ENCODE measurements at regions not wholly inside any gene's neighbourhood (a gene's known extent, or its start where the extent isn't known, plus 50 kb on each side); places are given as distances from the start of the nearest gene placed in this dataset.

- H3K9me1 ChIP-seq (replicated peaks; ENCODE audit: control insufficient read depth, extremely low read depth, insufficient read depth, low read length), result no peaks in the 10 kb centered on the region
- no peak for DNase-seq (ENCODE audit: low read depth, low spot score)
- no peak overlapping the region for H3K4me2 ChIP-seq (ENCODE audit: insufficient read depth, low read length)
- no peak overlapping the region for H3K27ac ChIP-seq (ENCODE audit: insufficient read depth, low read depth, low read length)
- dilution Hi-C loops (cut with MboI; ENCODE audit: extremely low pct_ligation_motif_present, low sequenced_read_pairs), result no loop called here
- FAIRE-seq, result no peak
- TF ChIP-seq MYC (IDR thresholded peaks at IDR 0.05; ENCODE audit: low read depth, low read length) (no peak), EZH2 (IDR thresholded peaks at IDR 0.05; ENCODE audit: borderline replicate concordance, low read depth, low read length, severe bottlenecking) (no peak), JUN (IDR thresholded peaks at IDR 0.05; ENCODE audit: borderline replicate concordance, insufficient read depth, insufficient read length, low read depth) (no peak), FOS (IDR thresholded peaks at IDR 0.05; ENCODE audit: borderline replicate concordance, insufficient read depth, low read length) (no peak), POLR2A (IDR thresholded peaks at IDR 0.05; ENCODE audit: low read depth, low read length) (no peak), POLR2AphosphoS5 (IDR thresholded peaks at IDR 0.05; ENCODE audit: insufficient read depth, low read depth, low read length) (no peak), GATA2 (IDR thresholded peaks at IDR 0.05; ENCODE audit: insufficient read depth, insufficient read length, low read depth, low read length) (no peak)
- TF ChIP-seq, protein P1, sequence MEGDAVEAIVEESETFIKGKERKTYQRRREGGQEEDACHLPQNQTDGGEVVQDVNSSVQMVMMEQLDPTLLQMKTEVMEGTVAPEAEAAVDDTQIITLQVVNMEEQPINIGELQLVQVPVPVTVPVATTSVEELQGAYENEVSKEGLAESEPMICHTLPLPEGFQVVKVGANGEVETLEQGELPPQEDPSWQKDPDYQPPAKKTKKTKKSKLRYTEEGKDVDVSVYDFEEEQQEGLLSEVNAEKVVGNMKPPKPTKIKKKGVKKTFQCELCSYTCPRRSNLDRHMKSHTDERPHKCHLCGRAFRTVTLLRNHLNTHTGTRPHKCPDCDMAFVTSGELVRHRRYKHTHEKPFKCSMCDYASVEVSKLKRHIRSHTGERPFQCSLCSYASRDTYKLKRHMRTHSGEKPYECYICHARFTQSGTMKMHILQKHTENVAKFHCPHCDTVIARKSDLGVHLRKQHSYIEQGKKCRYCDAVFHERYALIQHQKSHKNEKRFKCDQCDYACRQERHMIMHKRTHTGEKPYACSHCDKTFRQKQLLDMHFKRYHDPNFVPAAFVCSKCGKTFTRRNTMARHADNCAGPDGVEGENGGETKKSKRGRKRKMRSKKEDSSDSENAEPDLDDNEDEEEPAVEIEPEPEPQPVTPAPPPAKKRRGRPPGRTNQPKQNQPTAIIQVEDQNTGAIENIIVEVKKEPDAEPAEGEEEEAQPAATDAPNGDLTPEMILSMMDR (IDR thresholded peaks at IDR 0.05; ENCODE audit: extremely low read depth in 1 of 2, insufficient read depth in 1 of 2, low read depth in 1 of 2, low read length in 2 of 2), result no peak
- TF ChIP-seq, protein P2, sequence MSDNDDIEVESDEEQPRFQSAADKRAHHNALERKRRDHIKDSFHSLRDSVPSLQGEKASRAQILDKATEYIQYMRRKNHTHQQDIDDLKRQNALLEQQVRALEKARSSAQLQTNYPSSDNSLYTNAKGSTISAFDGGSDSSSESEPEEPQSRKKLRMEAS (IDR thresholded peaks at IDR 0.05; ENCODE audit: insufficient read depth, insufficient read length), result no peak
- no peaks in the 10 kb centered on the region for H3K36me3 ChIP-seq (ENCODE audit: control insufficient read depth in 2 of 2, extremely low read depth in 1 of 2, insufficient read depth in 2 of 2, low read length in 2 of 2)
- no peaks in the 10 kb centered on the region for H3K4me1 ChIP-seq (ENCODE audit: control insufficient read depth, extremely low read depth, insufficient read depth, low read length)
- H3K27me3 ChIP-seq (ENCODE audit: control insufficient read depth in 2 of 2, insufficient read depth in 2 of 2, low read length in 2 of 2), result peaks cover 6 to 14% of the 10 kb centered on the region in 2 experiments
- ChIA-PET POLR2A (no interaction called here), CTCF (interaction anchor here (0.6 to 1.9 kb wide), 3 partner anchors 345 to 558 kb away, joined by 3 to 4 read pairs (median 3); no protein-coding TSS in a partner anchor)
- intact Hi-C loops (cut with micrococcal nuclease), result no loop called here
- no peaks in the 10 kb centered on the region for H3K9me3 ChIP-seq (replicated peaks; ENCODE audit: control insufficient read depth, insufficient read depth, low read length)
- H3K79me2 ChIP-seq (ENCODE audit: control insufficient read depth, insufficient read depth, low read length), result no peaks in the 10 kb centered on the region
- no TSS peak for BruUV-seq (replicated peaks)
- H3K4me3 ChIP-seq (replicated peaks in 1 of 3; ENCODE audit: insufficient read depth in 1 of 3, low read depth in 1 of 3, low read length in 3 of 3), result no peak overlapping the region
- no peak overlapping the region for H3K9ac ChIP-seq (replicated peaks; ENCODE audit: extremely low read depth, insufficient read depth, low read length)
- no peak overlapping the region for H2AFZ ChIP-seq (ENCODE audit: low read depth, low read length)
- H4K20me1 ChIP-seq (replicated peaks; ENCODE audit: control insufficient read depth, extremely low read depth, insufficient read depth, low read length), result no peaks in the 10 kb centered on the region
Observed at GRCh38 chr6:84417260-84417659, 189.8 kb upstream of the CEP162 start.
